ENCODE measurements at regions not wholly inside any gene's neighbourhood (a gene's known extent, or its start where the extent isn't known, plus 50 kb on each side); places are given as distances from the start of the nearest gene placed in this dataset.

DNA sequence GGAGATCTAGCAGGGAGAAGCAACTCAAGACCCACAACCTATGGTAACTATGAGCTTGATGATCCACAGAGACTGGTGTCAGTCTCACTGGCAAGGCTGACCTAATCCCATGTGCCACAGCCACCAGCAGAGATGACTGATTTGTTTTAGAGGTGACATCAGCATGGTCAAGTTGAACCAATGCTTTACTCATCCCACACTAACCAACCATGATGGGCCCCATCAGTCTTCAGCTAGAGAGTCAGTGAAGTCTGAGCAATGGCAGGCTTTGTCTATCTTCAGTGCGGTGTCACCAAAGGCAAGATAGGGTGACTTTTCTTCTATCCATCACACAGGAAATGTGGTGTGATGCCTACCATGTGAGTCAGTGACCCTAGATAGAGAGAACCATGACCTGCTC lies 1470.7 kb downstream of the NCAM2 start:
- TF ChIP-seq EZH2 (IDR thresholded peaks at IDR 0.05; ENCODE audit: insufficient read depth, low read length) (no peak), CTCF (IDR thresholded peaks at IDR 0.05; ENCODE audit: insufficient read depth, low read depth, low read length) (no peak)

Data from astrocyte (in vitro differentiated cells and primary cell).